ENCODE measurements at regions not wholly inside any gene's neighbourhood (a gene's known extent, or its start where the extent isn't known, plus 50 kb on each side); places are given as distances from the start of the nearest gene placed in this dataset.

DNA sequence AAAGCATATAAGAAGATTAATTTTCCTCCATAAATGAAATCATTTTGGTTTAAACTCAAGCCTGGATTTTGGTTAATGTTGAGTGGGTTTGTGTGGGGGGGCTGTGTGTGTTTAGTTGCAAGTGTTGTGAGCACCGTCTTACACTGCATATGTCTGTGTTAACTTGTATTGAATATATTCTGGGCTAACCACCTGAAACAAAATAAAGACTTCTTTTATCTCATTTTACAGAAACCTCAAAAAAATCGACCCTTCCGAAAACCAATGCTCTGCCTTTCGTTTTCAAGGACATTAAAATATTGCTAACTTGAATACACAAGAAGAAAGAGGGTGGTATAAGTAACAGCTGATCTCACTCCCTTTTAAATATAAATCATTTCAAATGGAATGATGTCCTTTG lies 192.2 kb upstream of the BLID start:
- intact Hi-C loops (cut with micrococcal nuclease) (no loop called here), in situ Hi-C loops (cut with MboI) (no loop called here)
- Histone ChIP-seq H3K9ac (ENCODE audit: insufficient read depth in 1 of 2, low read depth in 2 of 2, low read length in 2 of 2) (no peak overlapping the region), H2AFZ (ENCODE audit: low read depth, low read length) (no peak overlapping the region), H3K27me3 (ENCODE audit: control insufficient read depth in 2 of 2, insufficient read depth in 2 of 2, low read length in 2 of 2) (no peaks in the 10 kb centered on the region), H3K27ac (ENCODE audit: extremely low read depth, low read depth, low read length) (no peak overlapping the region), H3K4me1 (replicated peaks in 1 of 2; ENCODE audit: control insufficient read depth in 2 of 2, insufficient read depth in 2 of 2, low read length in 2 of 2) (no peaks in the 10 kb centered on the region), H3K9me1 (ENCODE audit: control insufficient read depth, insufficient read depth, low read length) (no peaks in the 10 kb centered on the region), H3K79me2 (ENCODE audit: control insufficient read depth, insufficient read depth, low read length) (no peaks in the 10 kb centered on the region), H4K20me1 (replicated peaks; ENCODE audit: control insufficient read depth, insufficient read depth, low read length) (no peaks in the 10 kb centered on the region), H3K36me3 (ENCODE audit: control insufficient read depth, insufficient read depth, low read length) (no peaks in the 10 kb centered on the region), H3K4me3 (no peak overlapping the region), H3K4me2 (ENCODE audit: insufficient read depth, low read length) (no peak overlapping the region), H3K9me3 (replicated peaks; ENCODE audit: control insufficient read depth, insufficient read depth, low read depth, low read length) (no peaks in the 10 kb centered on the region)
- CTCF ChIA-PET (ENCODE audit: low intra/inter-chr PET ratio) = no interaction called here
- TF ChIP-seq CEBPG (CRISPR knock-in tag; IDR thresholded peaks at IDR 0.05) (no peak), CEBPG (tag; conservative IDR thresholded peaks at IDR 0.05 in 1 of 2, IDR thresholded peaks at IDR 0.05 in 1 of 2) (no peak), ZNF282 (CRISPR knock-in tag; IDR thresholded peaks at IDR 0.05) (no peak), KLF16 (IDR thresholded peaks at IDR 0.05) (no peak), ZNF76 (CRISPR knock-in tag; IDR thresholded peaks at IDR 0.05; ENCODE audit: borderline replicate concordance) (no peak), SAFB2 (IDR thresholded peaks at IDR 0.05; ENCODE audit: borderline replicate concordance, low read depth, low read length, severe bottlenecking) (no peak), ZNF696 (CRISPR knock-in tag; conservative IDR thresholded peaks at IDR 0.05) (no peak)
- FAIRE-seq (no peak), ATAC-seq (no peak), DNase-seq (ENCODE audit: extremely low read depth in 1 of 4, low spot score in 3 of 4) (no peak)
- POLR2A ChIA-PET = no interaction called here
- 0% methylated on average over 4 of the region's 4 CpGs for WGBS (ENCODE audit: insufficient coverage, low coverage, missing lambda C conversion rate)
- no TSS peak for BruUV-seq (replicated peaks)

DNA sequence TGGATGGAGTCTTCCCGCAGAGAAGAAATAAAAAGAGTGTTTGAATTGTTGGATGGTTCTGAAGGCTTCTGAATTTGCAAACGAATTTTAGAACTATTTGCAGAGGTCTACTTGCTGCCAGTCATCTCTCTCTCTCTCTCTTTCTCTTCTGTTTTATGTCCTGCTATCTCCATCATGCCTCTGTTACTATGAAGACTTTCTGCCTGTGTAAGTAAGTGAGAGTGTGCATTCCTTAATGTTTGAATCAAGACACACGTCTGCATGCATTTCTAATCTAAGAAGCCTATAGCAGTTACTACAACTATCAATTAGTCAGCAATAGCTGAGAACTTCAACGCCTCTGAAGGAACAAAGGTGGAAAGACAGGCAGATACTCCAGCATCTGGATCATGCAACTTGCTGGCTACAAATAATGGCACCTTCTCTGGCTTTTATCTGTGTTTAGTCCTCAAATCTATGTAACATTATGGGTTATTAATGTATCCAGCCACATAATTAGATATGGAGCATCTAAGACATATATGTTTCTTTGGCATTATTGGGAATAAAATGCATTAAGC lies 191.5 kb upstream of the BLID start:
- intact Hi-C loops (cut with micrococcal nuclease) (no loop called here), in situ Hi-C loops (cut with MboI) (no loop called here)
- H3K36me3 ChIP-seq (ENCODE audit: control insufficient read depth, insufficient read depth, low read length) = no peaks in the 10 kb centered on the region
- H3K27ac ChIP-seq (ENCODE audit: extremely low read depth, low read depth, low read length) = no peak overlapping the region
- no peaks in the 10 kb centered on the region for H4K20me1 ChIP-seq (replicated peaks; ENCODE audit: control insufficient read depth, insufficient read depth, low read length)
- ChIA-PET POLR2A (no interaction called here), CTCF (ENCODE audit: low intra/inter-chr PET ratio) (no interaction called here)
- no peak for FAIRE-seq
- H3K79me2 ChIP-seq (ENCODE audit: control insufficient read depth, insufficient read depth, low read length) = no peaks in the 10 kb centered on the region
- H3K9ac ChIP-seq (ENCODE audit: insufficient read depth in 1 of 2, low read depth in 2 of 2, low read length in 2 of 2) = no peak overlapping the region
- DNase-seq (ENCODE audit: extremely low read depth in 1 of 4, low spot score in 3 of 4) = no peak
- no peaks in the 10 kb centered on the region for H3K9me3 ChIP-seq (replicated peaks; ENCODE audit: control insufficient read depth, insufficient read depth, low read depth, low read length)
- H3K4me3 ChIP-seq = no peak overlapping the region
- BruUV-seq (replicated peaks) = no TSS peak
- TF ChIP-seq SRF (CRISPR knock-in tag; IDR thresholded peaks at IDR 0.05) (no peak), HOXB6 (CRISPR knock-in tag; IDR thresholded peaks at IDR 0.05; ENCODE audit: borderline replicate concordance) (no peak)
- TF ChIP-seq, protein P1, sequence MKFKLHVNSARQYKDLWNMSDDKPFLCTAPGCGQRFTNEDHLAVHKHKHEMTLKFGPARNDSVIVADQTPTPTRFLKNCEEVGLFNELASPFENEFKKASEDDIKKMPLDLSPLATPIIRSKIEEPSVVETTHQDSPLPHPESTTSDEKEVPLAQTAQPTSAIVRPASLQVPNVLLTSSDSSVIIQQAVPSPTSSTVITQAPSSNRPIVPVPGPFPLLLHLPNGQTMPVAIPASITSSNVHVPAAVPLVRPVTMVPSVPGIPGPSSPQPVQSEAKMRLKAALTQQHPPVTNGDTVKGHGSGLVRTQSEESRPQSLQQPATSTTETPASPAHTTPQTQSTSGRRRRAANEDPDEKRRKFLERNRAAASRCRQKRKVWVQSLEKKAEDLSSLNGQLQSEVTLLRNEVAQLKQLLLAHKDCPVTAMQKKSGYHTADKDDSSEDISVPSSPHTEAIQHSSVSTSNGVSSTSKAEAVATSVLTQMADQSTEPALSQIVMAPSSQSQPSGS (CRISPR knock-in tag; IDR thresholded peaks at IDR 0.05) = no peak
- H3K9me1 ChIP-seq (ENCODE audit: control insufficient read depth, insufficient read depth, low read length) = no peaks in the 10 kb centered on the region
- H3K27me3 ChIP-seq (ENCODE audit: control insufficient read depth in 2 of 2, insufficient read depth in 2 of 2, low read length in 2 of 2) = no peaks in the 10 kb centered on the region
- ATAC-seq = no peak
- no peak overlapping the region for H3K4me2 ChIP-seq (ENCODE audit: insufficient read depth, low read length)
- 0% methylated on average over 4 of the region's 4 CpGs for WGBS (ENCODE audit: insufficient coverage, low coverage, missing lambda C conversion rate)
- no peak overlapping the region for H2AFZ ChIP-seq (ENCODE audit: low read depth, low read length)
- no peaks in the 10 kb centered on the region for H3K4me1 ChIP-seq (replicated peaks in 1 of 2; ENCODE audit: control insufficient read depth in 2 of 2, insufficient read depth in 2 of 2, low read length in 2 of 2)

Measured in K562 (cell line).